Spleen (tissue), 7 donors: ENCODE measurements at regions not wholly inside any gene's neighbourhood (a gene's known extent, or its start where the extent isn't known, plus 50 kb on each side); places are given as distances from the start of the nearest gene placed in this dataset.

Source experiments
- CTCF ChIP-seq, 11 experiments: fragments of 200-600 bp in 7 of 11; fragments of 450-650 bp in 4 of 11; sonication (generic) in 4 of 11; IDR thresholded peaks in 8 of 11; conservative IDR thresholded peaks in 3 of 11; 1 replicate in 7 of 11; 2 replicates in 4 of 11; pipeline versions ENCODE4 v1.4.0 to v1.8.0; 2016 to 2021; ENCODE audit warnings: antibody characterized with exemption in 11 of 11, inconsistent platforms in 4 of 11, mild to moderate bottlenecking in 1 of 11
- POLR2A ChIP-seq, 3 donors: fragments of 450-650 bp; IDR thresholded peaks; one replicate each; pipeline ENCODE4 v1.5.1; 2017; ENCODE audit warnings: antibody characterized with exemption in 3 of 3, mild to moderate bottlenecking in 1 of 3
- POLR2AphosphoS5 ChIP-seq, 3 donors: sonication (generic); formaldehyde crosslinking; IDR thresholded peaks; one replicate each; pipeline ENCODE4 v1.5.1; 2017; ENCODE audit warnings: antibody characterized with exemption in 3 of 3
- donor health status: DM: no; HTN: no; CAD: no; lungs with moderate emphysema.
- donor health status: DM: no; HTN: no; CAD: no.
- donor health status: DM: no; HTN: no; CAD: no.

- TF ChIP-seq CTCF (IDR thresholded peaks at IDR 0.05 in 8 of 11, conservative IDR thresholded peaks at IDR 0.05 in 3 of 11): no peak
- no peak for TF ChIP-seq POLR2A (IDR thresholded peaks at IDR 0.05)
- no peak for TF ChIP-seq POLR2AphosphoS5 (IDR thresholded peaks at IDR 0.05)
These were observed 440.5 kb upstream of the ADAMTS9 start for GRCh38 chr3:65128346-65128745.
